HG02884 (cell line): ENCODE measurements at regions not wholly inside any gene's neighbourhood (a gene's known extent, or its start where the extent isn't known, plus 50 kb on each side); places are given as distances from the start of the nearest gene placed in this dataset.

ENCODE experiments used
- ATAC-seq: cut with Tn5 transposase; IDR thresholded peaks from one replicate; pipeline ENCODE4 v1.9.1; 2021; ENCODE audit warnings: mild to moderate bottlenecking, moderate library complexity; ENCODE audit not compliant: unreplicated experiment

DNA sequence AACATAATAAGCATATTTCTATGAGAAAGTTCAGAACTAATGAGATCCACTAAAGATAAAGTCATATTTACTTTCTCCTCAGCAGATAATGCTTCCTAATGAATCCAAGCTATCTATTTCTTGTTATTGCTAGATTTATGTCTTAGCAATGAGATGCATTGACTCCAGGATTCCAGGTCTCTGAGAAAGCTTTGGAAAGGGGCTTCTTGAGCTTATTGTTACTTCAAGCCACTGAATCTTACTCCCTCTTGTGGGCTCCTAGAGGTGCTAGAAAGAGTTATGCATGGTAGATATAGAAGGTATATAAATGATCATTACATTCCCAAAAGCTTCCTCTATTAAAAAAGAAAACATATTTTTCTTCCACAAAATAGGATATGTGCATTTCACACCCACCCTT is 246.4 kb upstream of the ADAMTS5 start:
- ATAC-seq, result no peak

GRCh38 chr21:27212441-27212840 is 245.6 kb upstream of the ADAMTS5 start:
- no peak for ATAC-seq

DNA sequence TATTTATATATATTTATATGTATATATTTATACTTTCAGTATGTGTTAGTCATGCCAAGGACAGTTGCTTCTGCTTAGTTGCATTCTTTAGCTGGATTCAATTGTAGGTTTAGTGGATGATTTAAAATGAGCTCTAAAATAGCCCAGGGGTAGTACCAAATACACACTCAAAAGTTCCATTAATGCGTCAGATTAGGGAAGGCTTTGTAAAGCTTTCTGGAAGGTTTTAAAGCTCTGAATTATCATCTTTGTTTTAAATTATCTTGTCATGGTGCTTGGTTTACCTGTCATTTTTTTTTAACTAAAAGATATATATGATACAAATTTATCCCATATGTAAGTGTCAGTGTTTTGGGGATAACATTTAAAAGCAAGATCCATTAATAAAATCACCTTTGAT is 242.7 kb upstream of the ADAMTS5 start:
- no peak for ATAC-seq

DNA sequence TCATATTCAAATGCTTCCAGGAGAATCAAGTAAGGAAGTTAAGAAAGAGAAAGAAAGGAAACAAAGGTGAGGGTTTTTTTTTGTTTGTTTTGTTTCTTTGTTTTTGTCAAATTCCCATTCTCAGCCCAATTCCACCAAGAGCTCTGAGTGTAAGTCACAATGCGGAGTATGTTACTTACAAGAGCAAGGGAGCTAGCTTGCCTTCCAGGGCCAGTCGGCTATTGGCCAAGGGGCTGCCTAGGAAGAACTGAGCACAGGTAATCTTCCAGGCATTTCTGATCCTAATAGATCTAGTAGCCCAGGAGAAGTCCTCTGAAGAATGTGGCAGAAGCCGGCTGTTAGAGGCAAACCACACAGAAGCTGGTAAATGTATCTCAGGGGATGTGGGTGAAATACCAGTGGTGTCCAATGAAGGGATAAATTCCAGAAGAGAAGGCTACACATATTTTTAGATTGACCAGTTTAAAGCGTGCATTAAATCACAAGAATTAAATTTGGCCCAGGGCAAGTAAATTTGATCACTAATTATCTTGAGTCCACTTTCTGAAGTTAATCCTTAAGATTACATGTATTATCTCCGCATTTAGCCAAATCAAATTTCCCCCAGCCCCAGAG is 239.6 kb upstream of the ADAMTS5 start:
- no peak for ATAC-seq

DNA sequence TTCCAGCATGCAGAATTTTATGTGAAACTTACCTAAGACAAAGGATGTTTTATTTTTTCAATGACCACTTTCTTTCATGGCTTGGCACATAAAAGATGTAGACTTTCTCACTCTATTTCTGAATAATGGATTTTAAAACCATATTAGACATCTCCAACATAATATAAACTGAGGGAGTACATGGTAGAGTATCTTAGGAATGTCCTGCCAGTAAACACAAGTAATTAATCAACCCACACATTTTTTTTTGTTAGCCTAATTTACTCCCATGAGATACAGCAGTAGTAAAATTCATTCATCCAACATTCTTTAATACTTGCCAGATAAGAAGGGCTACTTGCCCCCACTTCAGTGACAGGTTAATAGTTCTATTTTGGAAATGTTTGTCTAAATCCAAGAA is 235.4 kb upstream of the ADAMTS5 start:
- ATAC-seq, result no peak

- ATAC-seq, result no peak
These were observed 234.3 kb upstream of the ADAMTS5 start for GRCh38 chr21:27201197-27201596.

DNA sequence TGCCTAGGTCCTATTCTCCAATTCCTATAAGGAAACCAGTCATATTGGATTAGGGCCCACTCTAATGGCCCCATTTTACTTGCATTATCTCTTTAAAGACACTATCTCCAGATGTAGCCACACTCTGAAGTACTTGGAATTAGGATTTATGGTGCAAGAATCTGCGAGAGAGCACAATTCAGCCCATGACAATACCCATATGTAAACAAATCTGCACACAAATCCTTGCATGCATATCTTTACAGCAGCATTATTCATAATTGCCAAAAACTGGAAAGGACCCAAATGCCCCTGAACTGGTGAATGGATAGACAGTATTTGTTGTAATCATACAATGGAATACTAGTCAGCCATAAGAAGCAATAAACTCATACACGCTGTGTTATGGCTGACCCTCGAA is 229.8 kb upstream of the ADAMTS5 start:
- ATAC-seq, result no peak

DNA sequence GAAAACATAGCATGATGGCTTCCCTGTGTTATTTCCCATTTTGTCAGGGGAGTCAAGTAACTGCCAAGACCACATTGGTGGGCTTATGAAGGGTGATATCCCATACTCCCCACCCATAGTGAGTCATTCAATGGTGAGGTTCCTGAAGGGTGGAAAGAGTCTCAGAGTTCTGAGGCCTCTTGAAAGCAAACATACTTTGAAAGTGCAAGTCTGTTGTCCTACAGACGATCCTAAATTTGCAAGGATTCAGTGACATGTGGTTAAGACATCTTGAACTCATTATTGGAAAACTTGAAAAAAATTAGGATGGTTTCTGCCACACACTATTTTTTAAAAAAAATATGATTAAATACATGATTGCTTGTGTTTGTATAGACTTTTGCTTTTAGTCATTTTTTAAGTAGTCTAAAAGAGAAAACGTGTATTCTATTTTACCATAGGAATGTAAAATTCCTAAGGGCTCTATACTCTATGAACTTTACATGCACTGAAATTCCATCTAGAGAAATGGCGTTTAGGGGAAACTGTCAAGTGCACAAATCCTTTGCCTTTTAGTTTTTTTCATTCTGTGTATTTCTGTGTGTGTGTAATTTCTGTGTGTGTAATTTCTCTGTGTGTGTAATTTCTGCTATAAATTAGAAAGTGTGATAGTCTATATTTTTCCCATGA is 225.5 kb upstream of the ADAMTS5 start:
- ATAC-seq, result no peak

DNA sequence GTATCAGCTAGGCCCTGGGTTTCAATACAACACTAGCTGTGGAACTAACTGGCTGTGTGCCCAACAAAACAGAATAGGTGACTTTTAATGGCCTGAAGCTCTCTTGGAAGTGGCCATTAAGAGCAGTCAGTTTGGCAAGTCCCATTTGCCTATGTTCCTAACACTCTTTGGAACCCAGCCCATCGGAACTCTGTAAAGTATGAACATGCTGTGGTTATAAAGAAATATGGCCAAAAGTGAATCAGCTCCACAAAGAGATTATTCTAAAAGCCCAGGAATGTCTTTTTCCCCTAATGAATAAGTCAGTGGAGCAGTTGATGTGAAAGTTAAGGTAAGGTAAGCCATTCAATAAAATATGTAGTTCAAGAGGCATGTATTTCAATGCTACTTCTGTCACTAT is 223.7 kb upstream of the ADAMTS5 start:
- ATAC-seq, result no peak

- no peak for ATAC-seq
These were observed 223.0 kb upstream of the ADAMTS5 start for GRCh38 chr21:27189870-27190269.

DNA sequence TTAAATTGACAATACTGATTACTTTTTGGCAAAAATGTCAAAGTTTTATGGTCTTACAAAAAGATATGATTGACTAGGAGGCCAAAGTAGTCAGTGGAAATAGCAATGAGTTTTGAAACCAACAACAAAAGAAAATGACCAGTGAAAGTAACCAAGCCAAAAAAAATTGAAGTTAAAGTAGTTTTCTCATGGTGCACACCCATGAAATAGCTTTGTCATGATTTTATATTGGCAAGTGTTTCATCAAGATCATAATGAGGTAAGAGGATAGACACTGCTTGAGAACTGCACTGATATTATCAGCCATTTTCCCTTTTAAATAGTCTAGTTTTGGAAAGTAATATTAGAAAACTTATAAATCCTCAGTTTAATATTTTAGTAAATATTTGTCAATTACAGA is 206.2 kb upstream of the ADAMTS5 start:
- ATAC-seq, result no peak

- ATAC-seq, result no peak
These were observed 204.8 kb upstream of the ADAMTS5 start for GRCh38 chr21:27171707-27172106.

DNA sequence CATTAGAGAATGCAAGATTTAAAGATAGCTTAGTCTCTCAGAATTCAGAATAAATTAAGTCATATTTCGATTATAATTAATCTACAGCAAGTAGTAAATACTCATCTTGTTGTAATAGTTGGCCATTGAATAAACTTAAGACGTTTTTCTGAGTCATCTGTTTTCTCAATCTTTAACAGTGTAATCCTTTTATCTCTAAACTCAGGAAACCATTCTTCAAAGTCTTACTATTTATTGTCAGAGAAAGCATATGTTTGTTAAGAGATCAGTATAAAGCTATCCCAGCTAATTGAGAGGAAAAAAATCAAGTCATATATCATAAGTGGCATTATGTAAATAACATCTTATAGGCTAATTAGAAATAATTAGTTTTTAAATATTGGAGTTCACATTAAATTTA is 201.2 kb upstream of the ADAMTS5 start:
- ATAC-seq, result no peak

DNA sequence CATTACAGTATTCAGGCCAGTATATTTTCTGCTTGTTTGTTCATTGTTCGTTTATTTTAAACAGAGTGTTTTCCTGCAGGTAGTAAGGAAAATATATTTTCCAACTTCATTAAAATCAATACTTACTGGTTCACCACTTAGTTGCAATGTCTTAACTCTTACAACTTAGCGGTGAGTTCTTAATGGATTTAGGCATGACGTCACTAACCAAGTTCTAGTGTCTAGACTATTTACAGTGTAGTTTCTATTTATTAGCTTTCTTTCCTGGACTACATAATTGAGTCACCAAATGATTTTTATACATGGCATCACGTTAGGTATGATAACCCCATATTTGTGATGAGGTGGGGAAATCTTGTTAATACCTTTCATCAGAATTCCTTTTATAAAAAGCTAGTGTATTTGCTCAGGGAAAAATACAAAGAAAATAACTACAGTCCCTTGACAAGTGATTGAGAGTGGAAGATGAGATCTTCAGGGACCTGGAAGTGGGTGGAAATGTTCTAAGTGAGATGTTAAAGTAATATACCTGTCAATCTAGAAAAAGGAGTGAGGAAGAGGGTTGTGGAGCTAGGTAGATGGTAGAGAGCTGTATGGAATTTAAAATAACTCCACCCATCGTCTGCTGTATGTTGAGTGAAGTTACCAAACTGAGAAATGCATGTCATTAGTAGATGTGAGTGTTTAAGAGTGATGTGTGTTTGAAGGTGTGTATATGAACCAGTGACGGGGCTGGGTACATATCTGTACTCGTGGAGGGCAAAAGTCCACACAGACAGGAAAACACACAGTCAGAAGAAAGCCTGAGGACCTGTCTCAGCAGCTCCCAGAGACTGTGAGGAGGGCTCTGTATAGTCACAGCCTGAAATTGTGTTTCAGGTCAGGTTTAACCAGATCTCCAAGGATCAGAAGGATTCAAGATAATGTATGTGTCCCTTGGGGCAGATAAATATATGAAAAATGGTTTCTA is 197.6 kb upstream of the ADAMTS5 start:
- ATAC-seq, result no peak

GRCh38 chr21:27158967-27159366 is 192.1 kb upstream of the ADAMTS5 start:
- no peak for ATAC-seq

- no peak for ATAC-seq
These were observed 190.2 kb upstream of the ADAMTS5 start for GRCh38 chr21:27157097-27157496.

DNA sequence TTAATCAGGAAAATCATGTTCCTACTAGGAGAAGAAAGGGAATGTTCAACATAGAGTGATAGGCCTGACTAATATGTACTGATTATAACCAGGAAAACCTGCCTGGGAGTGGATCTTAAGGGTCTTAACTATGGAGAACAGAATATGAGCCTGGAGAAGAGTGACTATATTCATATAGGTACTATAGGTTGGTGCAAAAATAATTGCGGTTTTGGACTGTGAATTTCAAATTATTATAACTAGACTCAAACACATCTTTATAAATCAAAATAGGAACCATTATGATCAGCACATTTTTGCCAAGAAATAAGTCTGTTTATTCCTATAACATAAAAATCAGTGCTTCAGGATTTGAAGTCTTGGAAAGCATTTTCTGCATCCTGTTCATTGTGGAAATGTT is 189.8 kb upstream of the ADAMTS5 start:
- ATAC-seq, result no peak

DNA sequence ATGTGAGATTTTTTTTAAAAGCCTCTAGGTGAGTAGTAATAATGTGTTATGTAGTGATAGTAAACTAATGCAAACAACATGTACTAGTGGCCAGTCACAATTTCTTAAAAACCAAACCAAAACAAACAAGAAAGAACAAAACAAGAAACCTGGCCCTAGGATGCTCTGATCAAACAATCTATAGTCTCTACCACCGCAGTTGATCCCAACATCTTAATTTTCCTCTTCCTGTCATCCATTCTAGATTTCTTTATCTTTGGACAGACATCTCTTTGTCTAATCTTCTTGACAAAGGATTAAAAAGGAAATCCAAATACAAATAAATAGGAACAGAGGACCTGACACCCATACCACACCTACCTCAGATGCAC is 188.2 kb upstream of the ADAMTS5 start:
- ATAC-seq, result no peak

GRCh38 chr21:27154451-27155129 is 187.7 kb upstream of the ADAMTS5 start:
- no peak for ATAC-seq

DNA sequence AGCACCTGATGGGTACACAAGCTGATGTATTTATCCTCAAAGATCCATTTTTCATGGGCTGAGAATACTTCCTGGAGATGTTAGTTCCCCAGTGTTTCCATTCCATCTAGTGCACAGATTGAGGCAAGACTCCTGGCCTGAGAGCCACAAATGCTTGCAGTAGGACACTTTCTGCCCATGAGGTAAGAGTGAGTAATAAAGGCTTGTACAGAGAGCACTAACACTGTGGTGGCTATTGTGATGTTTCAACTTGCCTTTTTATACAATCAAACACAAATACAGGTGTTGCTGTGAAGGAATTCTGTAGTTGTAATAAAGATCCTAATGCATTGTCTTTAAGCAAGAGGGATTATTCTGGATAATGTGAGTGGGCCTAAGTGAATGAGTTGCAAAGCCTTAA is 186.1 kb upstream of the ADAMTS5 start:
- no peak for ATAC-seq

- ATAC-seq, result no peak
These were observed 182.1 kb upstream of the ADAMTS5 start for GRCh38 chr21:27149034-27149433.
